ENCODE measurements at regions not wholly inside any gene's neighbourhood (a gene's known extent, or its start where the extent isn't known, plus 50 kb on each side); places are given as distances from the start of the nearest gene placed in this dataset.

DNA sequence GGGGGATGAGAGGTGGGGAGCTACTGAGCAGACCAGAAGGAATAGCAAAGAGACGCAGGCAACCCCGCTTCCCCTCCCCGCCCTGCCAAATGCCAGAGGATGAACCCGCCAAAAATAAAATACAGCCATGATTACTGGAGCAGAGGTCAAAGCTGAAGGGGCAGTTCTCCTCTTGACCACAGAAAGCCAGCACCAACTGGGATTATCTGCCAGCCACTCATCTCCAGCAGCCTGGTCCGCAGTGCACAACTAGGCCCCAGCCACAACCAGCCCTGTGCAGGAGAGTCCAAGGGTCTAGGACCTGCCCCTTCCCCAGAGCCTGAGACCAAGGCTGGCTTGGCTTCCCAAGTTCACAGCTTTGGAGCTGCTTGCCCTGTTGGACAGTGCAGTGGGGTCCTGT lies 67.4 kb upstream of the BCOR start:
- WGBS (ENCODE audit: insufficient coverage) = 100% methylated on average over 2 of the region's 5 CpGs
- H3K27ac ChIP-seq (ENCODE audit: low read length in 2 of 2) = no peak overlapping the region
- H3K4me2 ChIP-seq (replicated peaks; ENCODE audit: low read depth, low read length, poor library complexity, severe bottlenecking) = no peak overlapping the region
- no peaks in the 10 kb centered on the region for H3K9me3 ChIP-seq (ENCODE audit: control extremely low read depth in 1 of 3, control insufficient read depth in 2 of 3, insufficient read depth in 1 of 3, low read length in 2 of 3)
- no peaks in the 10 kb centered on the region for H3K36me3 ChIP-seq (replicated peaks in 1 of 2; ENCODE audit: control extremely low read depth in 1 of 2, control insufficient read depth in 1 of 2, extremely low read depth in 1 of 2, insufficient read depth in 2 of 2, low read length in 1 of 2)
- H3K4me3 ChIP-seq (ENCODE audit: control extremely low read depth in 1 of 5, extremely low read depth in 1 of 5, insufficient read depth in 1 of 5, low read depth in 2 of 5, low read length in 4 of 5) = no peak overlapping the region
- H3K4me1 Mint-ChIP-seq = peaks cover 34% of the 10 kb centered on the region
- DNase-seq = no peak
- H3K4me3 Mint-ChIP-seq = no peak overlapping the region
- H2AFZ ChIP-seq (ENCODE audit: insufficient read depth, low read depth, low read length, poor library complexity, severe bottlenecking) = no peak overlapping the region
- H3K79me2 ChIP-seq (ENCODE audit: control insufficient read depth, insufficient read depth, low read length) = peaks cover 22% of the 10 kb centered on the region
- CTCF ChIA-PET = interaction anchor here (1.1 to 1.8 kb wide), 2 partner anchors 12 to 304 kb away, joined by 3 to 7 read pairs; no protein-coding TSS in a partner anchor
- no peak for TF ChIP-seq EZH2 (IDR thresholded peaks at IDR 0.05; ENCODE audit: borderline replicate concordance, insufficient read depth, low read depth, low read length, poor library complexity, severe bottlenecking)
- TF ChIP-seq, protein P1, sequence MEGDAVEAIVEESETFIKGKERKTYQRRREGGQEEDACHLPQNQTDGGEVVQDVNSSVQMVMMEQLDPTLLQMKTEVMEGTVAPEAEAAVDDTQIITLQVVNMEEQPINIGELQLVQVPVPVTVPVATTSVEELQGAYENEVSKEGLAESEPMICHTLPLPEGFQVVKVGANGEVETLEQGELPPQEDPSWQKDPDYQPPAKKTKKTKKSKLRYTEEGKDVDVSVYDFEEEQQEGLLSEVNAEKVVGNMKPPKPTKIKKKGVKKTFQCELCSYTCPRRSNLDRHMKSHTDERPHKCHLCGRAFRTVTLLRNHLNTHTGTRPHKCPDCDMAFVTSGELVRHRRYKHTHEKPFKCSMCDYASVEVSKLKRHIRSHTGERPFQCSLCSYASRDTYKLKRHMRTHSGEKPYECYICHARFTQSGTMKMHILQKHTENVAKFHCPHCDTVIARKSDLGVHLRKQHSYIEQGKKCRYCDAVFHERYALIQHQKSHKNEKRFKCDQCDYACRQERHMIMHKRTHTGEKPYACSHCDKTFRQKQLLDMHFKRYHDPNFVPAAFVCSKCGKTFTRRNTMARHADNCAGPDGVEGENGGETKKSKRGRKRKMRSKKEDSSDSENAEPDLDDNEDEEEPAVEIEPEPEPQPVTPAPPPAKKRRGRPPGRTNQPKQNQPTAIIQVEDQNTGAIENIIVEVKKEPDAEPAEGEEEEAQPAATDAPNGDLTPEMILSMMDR (IDR thresholded peaks at IDR 0.05) = no peak
- no peak overlapping the region for H3K27ac Mint-ChIP-seq
- H3K27me3 Mint-ChIP-seq = no peaks in the 10 kb centered on the region
- no peaks in the 10 kb centered on the region for H3K9me3 Mint-ChIP-seq (ENCODE audit: insufficient read depth)
- no peak overlapping the region for H3K9ac ChIP-seq (ENCODE audit: low read length)
- POLR2A ChIA-PET = interaction anchor here (1.2 to 1.4 kb wide), 3 partner anchors 11 to 66 kb away, joined by 3 to 5 read pairs (median 3); no protein-coding TSS in a partner anchor
- peaks cover 20 to 40% of the 10 kb centered on the region in 2 donors for H3K4me1 ChIP-seq (ENCODE audit: control insufficient read depth in 2 of 2, insufficient read depth in 2 of 2, low read length in 2 of 2)
- no peaks in the 10 kb centered on the region for H4K20me1 ChIP-seq (ENCODE audit: control insufficient read depth, insufficient read depth, low read length, poor library complexity, severe bottlenecking)
- no peak for ATAC-seq (ENCODE audit: low read depth)
- intact Hi-C loops (cut with micrococcal nuclease) = loop anchor here (5.0 kb wide), 1 partner anchor 42 kb away; no protein-coding TSS in a partner anchor
- H3K27me3 ChIP-seq (replicated peaks in 1 of 4; ENCODE audit: control extremely low read depth in 1 of 4, control insufficient read depth in 3 of 4, insufficient read depth in 4 of 4, low read length in 3 of 4) = no peaks in the 10 kb centered on the region

DNA sequence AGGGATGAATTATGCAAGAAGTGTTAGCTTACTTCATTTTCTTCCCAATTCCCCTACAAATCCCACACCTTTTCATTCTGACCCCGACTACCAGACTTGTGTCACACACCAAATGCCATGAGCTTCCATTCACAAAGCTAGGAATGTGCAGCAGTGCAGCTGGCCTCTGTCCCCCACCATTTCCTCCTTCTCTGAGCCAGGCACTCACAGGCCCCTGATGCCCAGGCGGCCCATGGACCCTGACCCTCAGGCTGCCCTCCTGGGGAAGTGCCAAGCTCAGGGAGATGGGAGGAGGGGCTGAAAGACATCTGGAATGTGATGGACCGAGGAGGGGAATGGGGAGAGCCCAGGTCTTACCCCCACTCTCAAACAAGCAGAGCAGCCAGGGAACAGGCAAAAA lies 67.0 kb upstream of the BCOR start:
- no peak for ATAC-seq (ENCODE audit: low read depth)
- Mint-ChIP-seq H3K4me1 (peaks cover 31% of the 10 kb centered on the region), H3K27ac (no peak overlapping the region), H3K27me3 (no peaks in the 10 kb centered on the region), H3K9me3 (ENCODE audit: insufficient read depth) (no peaks in the 10 kb centered on the region), H3K4me3 (no peak overlapping the region)
- no peak overlapping the region for H3K27ac ChIP-seq (ENCODE audit: low read length in 2 of 2)
- DNase-seq = no peak
- peaks cover 22% of the 10 kb centered on the region for H3K79me2 ChIP-seq (ENCODE audit: control insufficient read depth, insufficient read depth, low read length)
- H2AFZ ChIP-seq (ENCODE audit: insufficient read depth, low read depth, low read length, poor library complexity, severe bottlenecking) = no peak overlapping the region
- CTCF ChIA-PET = interaction anchor here (1.8 kb wide), 1 partner anchor 12 kb away, joined by 7 read pairs; no protein-coding TSS in a partner anchor
- POLR2A ChIA-PET = interaction anchor here (1.2 to 1.4 kb wide), 2 partner anchors 12 to 66 kb away, joined by 3 read pairs; no protein-coding TSS in a partner anchor
- no peak overlapping the region for H3K4me3 ChIP-seq (ENCODE audit: control extremely low read depth in 1 of 5, extremely low read depth in 1 of 5, insufficient read depth in 1 of 5, low read depth in 2 of 5, low read length in 4 of 5)
- H3K4me1 ChIP-seq (ENCODE audit: control insufficient read depth in 2 of 2, insufficient read depth in 2 of 2, low read length in 2 of 2) = peaks cover 20 to 36% of the 10 kb centered on the region in 2 donors
- intact Hi-C loops (cut with micrococcal nuclease) = loop anchor here (5.0 kb wide), 1 partner anchor 43 kb away; no protein-coding TSS in a partner anchor
- H3K36me3 ChIP-seq (replicated peaks in 1 of 2; ENCODE audit: control extremely low read depth in 1 of 2, control insufficient read depth in 1 of 2, extremely low read depth in 1 of 2, insufficient read depth in 2 of 2, low read length in 1 of 2) = no peaks in the 10 kb centered on the region
- no peaks in the 10 kb centered on the region for H4K20me1 ChIP-seq (ENCODE audit: control insufficient read depth, insufficient read depth, low read length, poor library complexity, severe bottlenecking)
- 86% methylated on average over 1 of the region's 3 CpGs for WGBS (ENCODE audit: insufficient coverage)
- H3K9ac ChIP-seq (ENCODE audit: low read length) = no peak overlapping the region
- no peak overlapping the region for H3K4me2 ChIP-seq (replicated peaks; ENCODE audit: low read depth, low read length, poor library complexity, severe bottlenecking)
- no peak for TF ChIP-seq EZH2 (IDR thresholded peaks at IDR 0.05; ENCODE audit: borderline replicate concordance, insufficient read depth, low read depth, low read length, poor library complexity, severe bottlenecking)
- TF ChIP-seq, protein P1 (IDR thresholded peaks at IDR 0.05) = no peak
- no peaks in the 10 kb centered on the region for H3K27me3 ChIP-seq (replicated peaks in 1 of 4; ENCODE audit: control extremely low read depth in 1 of 4, control insufficient read depth in 3 of 4, insufficient read depth in 4 of 4, low read length in 3 of 4)
- no peaks in the 10 kb centered on the region for H3K9me3 ChIP-seq (ENCODE audit: control extremely low read depth in 1 of 3, control insufficient read depth in 2 of 3, insufficient read depth in 1 of 3, low read length in 2 of 3)
